HUES6 (cell line): ENCODE measurements at regions not wholly inside any gene's neighbourhood (a gene's known extent, or its start where the extent isn't known, plus 50 kb on each side); places are given as distances from the start of the nearest gene placed in this dataset.

Source experiments
- H3K27ac ChIP-seq: 2 replicates; pipeline ENCODE4 v1.7.0; 2013; ENCODE audit warnings: low read depth, mild to moderate bottlenecking, low read length, inconsistent platforms
- H3K27me3 ChIP-seq: 2 replicates; pipeline ENCODE4 v1.6.1; 2013; ENCODE audit warnings: low read length; ENCODE audit not compliant: control insufficient read depth, insufficient read depth
- H3K36me3 ChIP-seq: 2 replicates; pipeline ENCODE4 v1.6.1; 2013; ENCODE audit warnings: low read length; ENCODE audit not compliant: control insufficient read depth, insufficient read depth
- H3K4me1 ChIP-seq: 2 replicates; pipeline ENCODE4 v1.6.1; 2013; ENCODE audit warnings: low read length; ENCODE audit not compliant: control insufficient read depth, insufficient read depth
- H3K4me3 ChIP-seq: 2 replicates; pipeline ENCODE4 v1.5.1; 2013; ENCODE audit warnings: low read depth, low read length
- H3K9ac ChIP-seq: one replicate; pipeline ENCODE4 v1.6.1; 2013; ENCODE audit warnings: mild to moderate bottlenecking, low read length
- H3K9me3 ChIP-seq: 2 replicates; pipeline ENCODE4 v1.6.1; 2013; ENCODE audit warnings: low read depth, low read length; ENCODE audit not compliant: control insufficient read depth, insufficient read depth

- Histone ChIP-seq H3K4me1 (no peaks in the 10 kb centered on the region), H3K4me3 (no peak overlapping the region), H3K9me3 (no peaks in the 10 kb centered on the region), H3K27me3 (no peaks in the 10 kb centered on the region), H3K27ac (no peak overlapping the region), H3K36me3 (no peaks in the 10 kb centered on the region), H3K9ac (no peak overlapping the region)
These were observed 187.3 kb upstream of the TNP1 start for GRCh38 chr2:217047209-217047608.

DNA sequence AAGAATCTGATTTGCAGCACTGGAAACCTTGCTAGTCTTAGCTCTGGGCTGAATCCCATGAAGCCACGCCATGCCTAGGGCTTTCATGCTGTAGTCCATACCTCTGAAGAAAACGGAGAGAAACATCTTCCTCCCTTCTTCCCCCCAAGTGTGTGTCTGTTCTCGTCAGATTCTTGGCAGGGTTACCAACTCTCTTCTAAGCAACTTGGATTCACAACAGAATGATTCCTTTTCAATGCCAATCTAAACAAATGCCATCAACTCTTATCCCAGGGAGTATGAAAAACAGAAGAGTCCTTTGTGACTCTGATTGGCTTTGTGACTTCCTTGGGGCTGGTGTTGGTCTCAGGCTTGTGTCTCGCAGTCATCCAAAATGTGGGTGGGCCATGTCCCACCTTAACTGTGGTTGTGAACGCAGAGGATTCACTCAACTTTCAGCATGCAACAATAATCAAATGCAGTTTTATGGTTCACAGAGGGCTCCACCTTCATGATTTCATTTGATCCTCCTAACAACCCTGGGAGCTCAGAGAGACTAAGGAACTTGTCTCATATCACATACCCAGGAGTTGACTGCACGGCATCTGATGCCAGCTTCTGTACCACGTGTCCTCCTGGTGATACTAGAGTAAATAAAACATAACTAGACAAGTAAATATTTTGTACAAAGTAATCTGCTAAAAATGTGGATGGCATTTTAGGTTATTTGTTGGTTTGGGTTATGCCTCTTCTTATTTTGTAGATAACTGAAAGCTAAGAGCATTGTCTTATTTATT is 186.0 kb upstream of the TNP1 start:
- Histone ChIP-seq H3K27ac (no peak overlapping the region), H3K9me3 (no peaks in the 10 kb centered on the region), H3K9ac (no peak overlapping the region), H3K36me3 (no peaks in the 10 kb centered on the region), H3K4me3 (no peak overlapping the region), H3K27me3 (no peaks in the 10 kb centered on the region), H3K4me1 (no peaks in the 10 kb centered on the region)

- Histone ChIP-seq H3K36me3 (no peaks in the 10 kb centered on the region), H3K27me3 (no peaks in the 10 kb centered on the region), H3K9ac (no peak overlapping the region), H3K9me3 (no peaks in the 10 kb centered on the region), H3K27ac (no peak overlapping the region), H3K4me1 (no peaks in the 10 kb centered on the region), H3K4me3 (no peak overlapping the region)
These were observed 180.2 kb upstream of the TNP1 start for GRCh38 chr2:217040099-217040498.

DNA sequence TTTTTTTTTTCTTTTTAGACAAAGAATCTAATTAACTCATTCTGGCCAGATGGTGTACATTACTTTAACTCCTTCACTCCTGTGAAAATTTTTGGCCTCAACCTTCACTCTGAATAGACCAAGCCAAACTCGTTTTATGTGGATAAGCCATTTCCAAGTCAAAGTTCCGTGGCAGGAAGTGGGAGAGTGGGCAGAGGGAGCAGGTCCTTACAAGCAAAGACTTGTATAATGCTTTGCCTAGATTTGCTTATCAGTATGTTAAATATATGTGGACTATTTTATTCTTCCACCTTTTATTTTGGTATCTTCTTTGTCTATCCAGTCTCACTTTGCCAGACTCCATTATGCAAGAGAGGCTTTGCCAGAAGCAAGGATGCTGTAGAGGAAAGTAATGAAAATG is 178.1 kb upstream of the TNP1 start:
- H3K27ac ChIP-seq: no peak overlapping the region
- no peak overlapping the region for H3K9ac ChIP-seq
- no peaks in the 10 kb centered on the region for H3K36me3 ChIP-seq
- no peak overlapping the region for H3K4me3 ChIP-seq
- H3K9me3 ChIP-seq: no peaks in the 10 kb centered on the region
- no peaks in the 10 kb centered on the region for H3K27me3 ChIP-seq
- no peaks in the 10 kb centered on the region for H3K4me1 ChIP-seq

GRCh38 chr2:217037353-217037752 is 177.5 kb upstream of the TNP1 start:
- no peak overlapping the region for H3K27ac ChIP-seq
- no peak overlapping the region for H3K9ac ChIP-seq
- no peaks in the 10 kb centered on the region for H3K27me3 ChIP-seq

GRCh38 chr2:217035967-217036366 is 176.1 kb upstream of the TNP1 start:
- peaks cover 5% of the 10 kb centered on the region; the same call in 1 of the 2 replicates for H3K27me3 ChIP-seq
- H3K36me3 ChIP-seq: no peaks in the 10 kb centered on the region
- no peak overlapping the region for H3K27ac ChIP-seq
- H3K4me3 ChIP-seq: no peak overlapping the region
- H3K4me1 ChIP-seq: no peaks in the 10 kb centered on the region
- no peak overlapping the region for H3K9ac ChIP-seq
- H3K9me3 ChIP-seq: no peaks in the 10 kb centered on the region

More at GRCh38 chr2:217037353-217037752, 177.5 kb upstream of the TNP1 start:
- Histone ChIP-seq H3K4me1 (no peaks in the 10 kb centered on the region), H3K36me3 (no peaks in the 10 kb centered on the region), H3K9me3 (no peaks in the 10 kb centered on the region), H3K4me3 (no peak overlapping the region)

GRCh38 chr2:217033186-217033585 is 173.3 kb upstream of the TNP1 start:
- no peak overlapping the region for H3K4me3 ChIP-seq
- H3K4me1 ChIP-seq: no peaks in the 10 kb centered on the region
- no peaks in the 10 kb centered on the region for H3K9me3 ChIP-seq
- H3K36me3 ChIP-seq: no peaks in the 10 kb centered on the region
- no peak overlapping the region for H3K27ac ChIP-seq
- H3K9ac ChIP-seq: no peak overlapping the region
- H3K27me3 ChIP-seq: peaks cover 10% of the 10 kb centered on the region; the same call in 1 of the 2 replicates

GRCh38 chr2:217031445-217031844 is 171.6 kb upstream of the TNP1 start:
- no peak overlapping the region for H3K27ac ChIP-seq
- H3K4me3 ChIP-seq: no peak overlapping the region
- H3K4me1 ChIP-seq: no peaks in the 10 kb centered on the region
- H3K9ac ChIP-seq: no peak overlapping the region
- H3K27me3 ChIP-seq: peaks cover 10% of the 10 kb centered on the region; the same call in 1 of the 2 replicates
- H3K9me3 ChIP-seq: no peaks in the 10 kb centered on the region
- no peaks in the 10 kb centered on the region for H3K36me3 ChIP-seq

- Histone ChIP-seq H3K4me1 (no peaks in the 10 kb centered on the region), H3K27me3 (peaks cover 10% of the 10 kb centered on the region; the same call in 1 of the 2 replicates), H3K4me3 (no peak overlapping the region), H3K9ac (no peak overlapping the region), H3K36me3 (no peaks in the 10 kb centered on the region), H3K9me3 (no peaks in the 10 kb centered on the region), H3K27ac (no peak overlapping the region)
These were observed 170.2 kb upstream of the TNP1 start for GRCh38 chr2:217030081-217030480.

DNA sequence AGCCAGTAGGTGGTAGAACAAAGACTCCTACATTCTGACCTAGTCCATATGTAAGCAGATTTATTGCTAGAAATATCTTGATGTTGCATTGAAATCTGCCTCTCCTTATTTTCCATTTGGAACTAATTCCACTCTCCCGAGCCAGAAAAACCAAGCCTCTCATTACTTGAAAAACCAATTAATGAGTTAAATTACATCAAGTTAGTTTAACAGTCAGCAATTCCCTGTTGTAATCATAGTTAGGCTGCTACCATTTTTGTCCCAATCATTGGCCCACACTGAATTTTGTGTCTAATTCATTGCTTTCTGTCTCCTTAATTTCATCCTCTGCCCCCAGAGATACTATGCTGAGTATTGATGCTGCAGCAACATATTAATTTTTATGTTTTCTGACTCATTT is 168.3 kb upstream of the TNP1 start:
- H3K9ac ChIP-seq: no peak overlapping the region
- H3K9me3 ChIP-seq: no peaks in the 10 kb centered on the region
- H3K27me3 ChIP-seq: peaks cover 10% of the 10 kb centered on the region; the same call in 1 of the 2 replicates
- no peak overlapping the region for H3K27ac ChIP-seq
- no peaks in the 10 kb centered on the region for H3K36me3 ChIP-seq
- H3K4me3 ChIP-seq: no peak overlapping the region
- H3K4me1 ChIP-seq: no peaks in the 10 kb centered on the region

DNA sequence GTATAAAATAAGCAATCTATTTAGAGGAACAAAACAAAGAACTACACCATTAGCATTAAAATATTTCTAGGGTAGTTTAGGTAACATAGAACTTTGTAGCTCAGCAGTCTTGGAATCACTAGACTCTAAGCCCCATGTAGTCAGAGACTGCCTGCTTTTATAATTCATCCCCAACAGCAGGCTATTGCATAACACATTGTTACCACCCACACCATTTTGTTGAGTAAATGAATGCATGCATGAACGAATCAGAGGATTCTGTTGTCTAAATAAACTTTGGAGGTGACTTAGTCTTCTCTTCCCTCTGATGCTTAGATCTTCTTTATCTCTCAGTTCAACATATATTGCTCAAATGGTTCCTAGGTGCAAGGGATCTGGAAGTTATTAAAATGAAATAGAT is 167.6 kb upstream of the TNP1 start:
- no peaks in the 10 kb centered on the region for H3K9me3 ChIP-seq
- H3K27ac ChIP-seq: no peak overlapping the region
- H3K4me3 ChIP-seq: no peak overlapping the region
- H3K36me3 ChIP-seq: no peaks in the 10 kb centered on the region
- no peaks in the 10 kb centered on the region for H3K4me1 ChIP-seq
- H3K27me3 ChIP-seq: peaks cover 10% of the 10 kb centered on the region; the same call in 1 of the 2 replicates
- H3K9ac ChIP-seq: no peak overlapping the region
